NCI-H1694 (cell line): ENCODE measurements at regions not wholly inside any gene's neighbourhood (a gene's known extent, or its start where the extent isn't known, plus 50 kb on each side); places are given as distances from the start of the nearest gene placed in this dataset.
A peak's percentile ranks its signal among the peaks of the same experiment; 100 is the strongest.

Source experiments
- DNase-seq: peaks from one replicate; lab custom pipeline; 2025; lab: John Stamatoyannopoulos, UW

DNA sequence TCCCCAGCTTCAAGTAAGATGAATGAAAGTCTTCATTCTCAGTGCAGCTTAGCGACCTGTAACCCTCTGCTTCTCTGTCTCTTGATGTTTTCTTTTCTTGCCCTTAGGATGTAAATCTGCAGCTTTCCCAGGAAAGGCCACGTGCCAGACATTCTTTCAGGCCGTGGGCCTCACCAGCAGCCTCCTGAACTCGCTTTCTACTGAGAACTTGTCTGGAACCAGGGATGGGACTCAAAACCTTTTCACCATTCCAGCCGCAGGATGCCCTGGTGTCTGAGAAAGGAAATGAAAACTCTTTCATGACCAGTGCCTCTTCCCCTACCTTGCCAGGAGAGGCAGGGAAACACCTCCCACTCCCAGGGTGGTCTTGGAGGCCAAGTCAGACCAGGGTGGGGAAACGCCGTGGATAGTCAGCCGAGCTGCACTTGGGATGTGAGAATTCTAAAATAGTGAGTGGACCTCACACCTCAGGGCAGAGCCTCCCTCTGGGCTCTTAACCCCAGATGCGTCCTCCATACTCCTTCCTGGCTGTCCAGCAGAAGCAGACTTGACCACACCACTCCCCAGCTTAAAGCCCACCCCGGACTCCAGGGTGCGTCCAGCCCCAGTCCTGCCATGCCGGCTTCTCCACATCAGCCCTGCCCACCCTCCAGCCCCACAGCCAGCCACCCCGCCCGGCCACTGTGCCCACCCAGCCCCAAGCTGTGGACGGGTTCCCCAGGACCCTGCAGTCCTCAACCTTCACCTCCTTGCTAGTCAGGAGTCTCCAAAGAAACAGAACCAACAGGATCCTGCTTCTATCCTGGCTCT, 115.5 kb downstream of the TWIST2 start:
- DNase-seq: no peak

DNA sequence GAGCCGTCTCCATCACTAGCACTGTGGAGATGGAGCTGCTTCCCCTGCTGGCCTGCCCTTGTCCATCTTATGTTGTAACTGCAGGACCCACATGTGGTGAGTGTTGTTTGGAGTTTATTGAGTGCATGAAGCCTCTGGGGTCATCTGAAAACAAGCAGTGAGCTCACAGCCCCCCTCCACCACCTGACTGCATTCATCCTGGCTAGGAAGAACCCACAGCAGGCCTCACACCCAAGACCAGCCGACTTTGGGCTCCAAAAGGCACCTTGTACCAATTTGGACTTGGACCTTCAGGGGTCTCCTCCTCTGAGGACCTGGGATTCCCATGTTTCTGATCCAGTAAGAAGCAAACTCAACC, 116.1 kb downstream of the TWIST2 start:
- no peak for DNase-seq

DNA sequence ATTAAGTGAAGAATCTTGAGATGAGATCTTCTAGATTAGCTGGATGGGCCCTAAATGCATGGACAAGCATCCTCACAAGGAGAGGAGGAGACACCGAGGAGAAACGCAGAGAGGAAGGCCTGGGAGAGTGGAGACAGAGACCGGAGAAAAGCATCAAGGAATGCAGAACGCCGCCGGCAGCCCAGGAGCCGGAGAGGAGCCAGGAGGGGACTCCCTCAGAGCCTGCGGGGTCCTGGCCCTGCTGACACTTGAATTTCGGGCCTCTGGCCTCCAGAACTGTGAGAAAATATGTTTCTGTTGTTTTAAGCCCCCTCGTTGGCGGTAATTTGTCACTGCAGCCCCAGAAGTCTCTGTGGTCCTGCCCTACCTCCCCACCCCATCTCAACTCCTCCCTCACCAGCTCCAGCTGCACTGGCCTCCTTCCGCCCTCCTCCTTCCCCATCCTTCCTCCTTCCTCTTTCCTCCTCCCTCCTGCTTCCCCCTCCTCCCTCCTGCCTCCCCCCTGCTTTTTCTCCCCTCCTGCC, 116.7 kb downstream of the TWIST2 start:
- no peak for DNase-seq

DNA sequence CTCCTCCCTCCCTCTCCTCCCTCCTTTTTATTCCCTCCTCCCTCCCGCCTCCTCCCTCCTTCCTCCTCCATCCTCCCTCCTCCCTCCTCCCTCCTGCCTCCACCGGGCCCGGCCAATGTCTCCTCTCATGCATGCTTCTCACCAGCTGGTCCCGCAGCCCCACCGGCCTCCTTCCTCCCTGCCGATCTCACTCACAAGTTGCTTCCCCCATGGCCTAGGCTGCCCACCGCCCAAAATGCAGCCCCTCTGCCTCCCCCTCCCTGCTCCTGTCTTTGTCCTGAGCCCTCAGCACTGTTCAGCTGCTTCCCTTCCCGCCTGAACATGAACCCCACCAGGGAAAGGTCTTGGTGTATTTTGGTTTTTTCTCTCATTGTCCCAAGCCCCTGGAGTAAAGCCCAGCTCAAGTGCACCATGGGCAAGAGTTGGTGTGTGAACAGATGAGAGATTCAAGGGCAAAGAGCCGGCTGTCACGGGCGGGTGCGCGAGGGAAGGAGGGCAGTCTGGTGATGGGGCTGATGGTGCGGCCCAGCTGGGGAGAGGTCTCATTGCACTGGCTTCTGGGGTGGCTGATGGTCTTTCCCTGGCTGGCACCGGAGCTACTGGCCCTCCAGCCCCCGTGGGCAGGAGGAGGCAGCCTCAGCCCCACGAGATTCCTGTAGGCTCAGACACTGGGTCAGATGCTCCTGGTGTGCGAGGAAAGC, 117.6 kb downstream of the TWIST2 start:
- no peak for DNase-seq

DNA sequence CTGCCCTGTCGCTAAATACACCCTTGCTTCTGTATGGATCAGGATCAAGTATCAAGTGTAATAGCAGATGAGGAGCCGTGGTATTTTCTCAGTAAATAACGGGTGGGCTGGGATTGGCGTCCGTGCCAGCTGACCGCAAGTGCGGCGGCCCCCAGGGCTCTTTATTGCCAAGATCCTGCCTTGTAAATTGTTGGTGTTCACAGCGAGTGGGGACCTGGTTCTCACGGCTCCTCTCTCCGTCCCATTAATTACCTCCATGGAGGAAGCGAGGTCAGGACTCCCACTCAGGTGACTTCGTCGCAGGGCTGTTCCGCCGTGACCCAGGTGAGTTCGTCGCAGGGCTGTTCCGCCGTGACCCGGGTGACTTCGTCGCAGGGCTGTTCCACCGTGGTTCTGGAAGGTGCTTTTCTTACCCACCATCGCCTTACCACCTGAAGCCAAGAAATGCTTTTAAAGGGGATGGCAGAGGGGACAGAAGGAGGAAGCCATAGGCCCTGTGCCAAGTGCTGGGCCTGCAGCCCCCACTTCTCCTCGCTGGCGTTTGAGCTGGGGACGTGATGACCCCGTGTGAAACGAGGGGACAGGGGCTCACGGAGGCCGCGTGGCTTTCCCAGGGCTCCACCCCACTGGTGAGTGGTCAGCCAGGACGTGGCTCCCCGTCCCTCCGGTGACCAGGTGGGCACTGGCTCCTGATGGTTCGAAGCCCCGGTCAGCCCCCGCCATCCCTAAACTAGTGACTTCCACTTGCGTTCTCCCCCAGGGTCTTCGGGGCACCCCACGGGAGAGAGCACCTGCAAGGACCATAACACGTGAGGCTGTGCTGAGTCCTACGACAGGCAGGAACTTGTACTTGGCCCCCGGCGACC, 118.4 kb downstream of the TWIST2 start:
- no peak for DNase-seq

DNA sequence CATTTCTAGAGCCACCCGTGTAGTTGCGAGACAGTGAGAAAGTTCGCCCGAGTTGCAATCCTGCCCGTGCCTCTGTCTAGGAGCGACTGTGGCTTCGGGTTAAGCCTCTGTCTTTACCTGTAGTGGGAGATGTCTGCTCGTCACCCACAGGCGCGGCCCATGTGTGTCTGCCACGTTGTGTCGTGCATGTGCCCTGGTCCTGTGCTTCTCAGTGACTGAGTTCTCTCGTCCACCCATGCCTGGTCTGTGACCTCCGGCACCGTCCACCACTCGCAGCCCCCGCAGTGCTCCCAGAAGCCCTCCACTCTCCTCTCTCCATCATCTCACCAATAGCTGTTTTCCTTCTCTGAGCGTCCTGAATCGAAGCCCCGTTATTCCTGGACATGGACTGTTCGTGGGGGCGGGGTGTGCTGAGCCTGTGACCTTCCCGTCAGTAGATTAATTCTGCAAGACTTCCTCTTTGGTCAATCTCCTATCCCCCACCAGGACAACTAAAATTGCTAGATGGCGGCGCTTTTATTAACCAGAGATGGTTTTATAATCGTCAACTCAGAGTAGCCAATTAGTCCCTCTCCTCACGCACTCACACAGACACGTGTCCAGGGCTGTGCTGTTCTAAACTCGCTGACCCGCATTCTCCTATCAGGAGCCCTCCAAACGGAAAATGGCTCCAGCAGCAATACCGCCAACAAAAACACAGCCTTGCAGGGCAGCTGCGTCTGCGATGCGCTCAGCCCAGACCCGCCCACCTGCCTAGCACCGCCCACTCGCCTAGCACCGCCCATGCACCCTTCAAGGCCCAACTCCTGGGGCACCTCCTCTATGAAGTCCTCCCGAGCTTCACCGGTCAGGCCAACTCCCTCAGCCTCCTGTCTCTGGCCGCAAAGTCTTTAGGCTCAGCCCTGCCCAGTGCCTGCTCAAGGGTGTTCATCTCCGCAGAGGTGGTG, 119.4 kb downstream of the TWIST2 start:
- DNase-seq: no peak

DNA sequence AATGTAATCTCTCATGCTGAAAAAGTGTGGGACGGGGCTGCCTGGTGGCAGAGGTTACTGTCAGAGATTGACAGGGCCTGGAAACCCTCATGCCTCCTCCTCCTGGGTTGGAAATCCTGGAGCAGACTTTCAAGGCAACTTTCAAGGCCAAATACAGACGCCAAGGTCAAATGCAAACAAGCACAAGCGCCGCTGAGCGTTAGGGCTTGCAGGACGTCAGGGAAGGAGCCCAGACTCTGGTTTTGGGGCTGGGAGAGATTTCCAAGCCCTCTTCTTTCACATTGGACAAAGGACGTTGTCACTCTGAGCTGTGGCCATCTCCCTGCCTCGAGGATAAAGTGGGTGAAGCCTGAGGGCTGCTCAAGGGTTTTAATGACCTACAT, 120.1 kb downstream of the TWIST2 start:
- DNase-seq: no peak

DNA sequence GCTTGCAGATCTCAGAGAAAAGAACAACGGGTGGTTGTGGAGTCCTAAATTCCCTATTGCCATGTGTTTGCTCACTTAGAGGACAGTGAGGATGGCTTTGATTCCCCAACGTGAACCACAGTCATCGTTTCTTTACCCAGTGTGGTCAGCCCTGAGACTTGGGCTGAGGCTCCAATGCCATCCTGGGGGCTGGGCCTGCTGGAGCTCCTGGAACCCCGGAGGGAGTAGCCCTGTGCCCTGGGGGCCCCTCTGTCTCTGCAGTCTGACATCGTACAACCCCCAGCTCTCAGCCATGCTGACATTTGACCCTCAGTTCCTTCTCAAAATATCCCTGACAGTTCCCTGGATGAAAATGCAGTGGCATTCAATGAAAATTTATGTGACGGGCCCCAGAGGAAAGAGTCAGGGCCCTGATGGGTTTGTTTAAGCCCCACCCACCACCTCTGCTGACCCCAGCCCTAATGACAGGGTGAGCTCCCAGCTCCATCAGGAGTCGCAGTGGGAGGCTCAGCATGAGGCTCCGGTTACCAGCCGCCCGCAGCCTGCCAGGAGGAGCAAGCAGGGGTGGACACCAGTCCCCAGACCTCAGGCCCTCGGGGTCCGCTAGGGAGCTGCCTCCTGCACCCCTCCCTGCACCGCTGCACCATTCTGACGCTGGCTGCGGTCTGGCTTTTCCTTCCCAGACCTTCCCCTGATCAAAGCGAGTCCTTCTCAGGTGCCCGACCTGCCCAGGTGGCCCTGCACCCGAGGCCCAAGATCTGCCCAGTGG, 120.9 kb downstream of the TWIST2 start:
- DNase-seq: no peak

DNA sequence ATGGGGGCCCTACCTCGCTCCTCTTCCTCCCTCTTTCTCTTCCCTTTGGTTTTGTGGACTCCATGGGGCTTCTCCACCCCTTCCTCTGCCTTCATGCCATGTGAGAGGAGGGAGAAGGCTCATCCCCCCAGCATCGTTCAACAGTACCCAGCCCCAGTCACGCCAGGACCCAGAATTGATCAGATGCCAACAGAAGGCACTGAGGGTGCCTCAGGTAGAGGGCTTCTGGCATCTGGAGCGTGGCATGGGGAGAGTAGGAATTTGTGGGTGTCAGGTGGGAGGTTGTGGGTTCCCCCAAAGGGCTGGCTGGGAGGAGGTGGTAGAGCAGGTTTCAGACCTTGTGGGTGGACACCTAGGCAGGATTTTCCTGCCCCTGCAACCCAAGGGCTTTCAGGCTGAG, 122.0 kb downstream of the TWIST2 start:
- no peak for DNase-seq

DNA sequence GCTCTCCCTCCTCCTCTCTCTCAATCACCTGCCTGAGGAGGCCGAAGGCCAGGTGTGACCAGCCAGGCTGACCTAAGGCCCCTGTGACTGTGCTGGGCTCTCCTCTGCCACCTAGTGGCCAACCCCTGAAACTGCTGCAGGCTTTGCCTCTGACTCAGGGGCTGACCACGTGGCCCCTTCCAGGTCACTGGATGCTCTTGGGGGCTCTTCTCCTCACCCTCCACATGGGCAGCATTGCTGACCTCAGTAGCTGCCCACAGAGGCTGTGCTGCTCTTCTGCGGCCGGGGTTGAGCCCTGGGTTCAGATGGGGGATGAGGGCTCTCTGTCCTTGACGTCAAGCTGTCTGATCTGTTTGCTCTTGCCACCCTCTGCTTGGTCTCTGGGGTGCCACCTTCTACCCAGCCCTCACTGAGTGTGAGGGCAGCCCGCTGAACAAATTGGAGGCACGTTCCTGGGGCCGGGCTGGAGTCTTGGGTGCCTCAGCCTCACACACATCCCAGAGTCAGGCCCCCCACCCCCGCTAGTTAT, 122.7 kb downstream of the TWIST2 start:
- DNase-seq: no peak

DNA sequence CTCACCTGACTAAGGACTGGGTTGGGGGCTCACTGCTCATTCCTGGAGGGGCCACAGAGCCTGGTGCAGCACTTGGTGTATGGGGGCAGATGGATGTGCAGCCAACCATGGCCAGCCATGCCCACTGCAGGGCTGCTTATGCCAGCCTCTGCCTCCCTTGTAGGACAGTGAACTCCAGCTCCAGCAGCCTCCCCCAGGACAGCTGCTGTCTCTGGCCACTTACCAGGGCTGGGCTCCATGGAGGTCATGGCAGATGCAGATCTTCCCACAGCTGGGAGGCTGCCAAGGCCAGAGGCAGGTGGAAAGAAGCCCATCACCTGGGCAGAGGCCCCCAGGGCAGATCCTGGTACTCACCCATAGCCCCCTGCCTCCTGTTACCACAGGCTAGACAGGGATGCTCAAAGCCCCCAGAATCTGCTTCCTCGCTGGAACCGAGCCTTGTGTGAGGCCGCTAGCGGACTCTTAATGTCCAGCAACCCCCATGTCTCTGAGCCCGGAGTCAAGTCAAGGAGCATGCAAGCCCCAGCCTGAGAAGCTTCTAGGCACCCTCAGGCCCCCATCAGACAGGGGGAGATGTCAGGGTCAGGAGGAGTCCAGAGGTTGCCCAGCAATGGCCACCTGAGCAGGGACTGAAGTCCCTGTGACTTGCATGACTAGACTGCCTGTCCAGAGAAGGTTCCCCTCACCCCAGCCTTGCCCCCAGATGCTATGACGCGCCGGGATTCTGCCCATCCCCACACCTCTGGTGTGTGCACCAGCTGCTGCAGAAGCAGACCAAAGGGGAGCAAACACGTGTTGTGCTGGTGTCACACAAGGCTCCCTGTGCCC, 123.6 kb downstream of the TWIST2 start:
- no peak for DNase-seq

DNA sequence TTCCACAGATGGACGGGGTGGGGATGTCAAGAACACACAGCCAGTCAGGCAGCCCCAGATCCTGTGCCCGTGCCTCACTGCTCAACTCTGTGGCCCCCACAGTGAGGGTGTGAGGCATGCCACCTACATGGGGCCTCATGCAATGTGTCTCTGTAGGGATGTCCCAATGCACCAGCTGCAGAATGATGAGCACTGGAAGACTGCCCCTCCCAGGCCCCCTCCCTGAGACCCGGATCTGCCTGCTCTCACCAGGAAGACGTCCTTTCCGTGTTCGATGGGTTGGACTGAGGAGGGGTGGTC, 124.2 kb downstream of the TWIST2 start:
- DNase-seq: no peak

DNA sequence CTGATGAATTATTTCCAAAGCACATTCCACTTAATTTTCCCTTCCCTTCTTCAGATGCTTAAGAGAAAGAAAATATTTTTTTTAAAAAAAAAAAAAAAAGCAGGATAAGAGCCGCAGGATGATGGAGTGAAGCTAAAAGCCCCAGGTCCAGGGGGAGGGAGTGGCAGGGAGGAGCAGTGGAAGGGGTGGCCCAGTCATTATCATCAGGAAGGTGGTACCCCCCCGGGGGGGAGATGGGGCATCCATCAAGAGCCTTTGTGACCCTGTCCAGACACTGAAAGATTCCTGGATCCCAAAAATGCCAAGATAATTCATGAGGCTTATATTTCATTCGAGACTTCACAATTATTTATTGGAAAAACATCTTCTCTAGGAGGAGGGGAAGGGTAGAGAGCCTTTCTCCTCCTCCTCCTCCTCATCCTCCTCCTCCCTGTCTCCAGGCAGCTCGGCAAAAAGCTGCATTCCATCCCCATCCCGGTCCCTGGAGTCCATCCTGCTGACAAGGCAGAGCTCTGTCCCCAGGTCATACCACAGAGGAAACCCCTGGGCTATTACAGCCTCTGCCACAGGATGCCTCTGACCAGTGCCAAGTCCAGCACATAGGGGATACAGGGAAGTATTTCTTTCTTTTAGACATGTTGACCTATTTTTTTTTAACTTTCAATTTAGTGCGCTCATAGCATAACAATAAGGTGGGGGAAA, 125.3 kb downstream of the TWIST2 start:
- no peak for DNase-seq

DNA sequence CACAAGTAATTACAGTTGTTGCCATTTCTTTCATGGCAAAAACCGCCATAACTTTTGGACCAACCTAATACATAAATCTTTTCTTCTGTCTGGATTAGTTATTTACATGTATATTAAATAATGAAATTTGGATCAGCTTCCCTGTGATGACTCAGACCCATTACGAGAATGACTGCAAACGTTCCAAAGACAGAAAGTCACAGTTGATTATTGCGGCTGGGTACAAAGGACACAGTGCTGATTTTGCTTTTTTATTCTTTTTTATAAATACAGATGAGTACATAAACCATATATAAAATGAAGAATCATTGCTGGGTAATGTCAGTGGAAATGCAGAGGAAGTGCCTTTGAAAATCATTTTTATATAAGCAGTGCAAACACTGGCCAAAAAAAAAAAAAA, 126.2 kb downstream of the TWIST2 start:
- DNase-seq: no peak

DNA sequence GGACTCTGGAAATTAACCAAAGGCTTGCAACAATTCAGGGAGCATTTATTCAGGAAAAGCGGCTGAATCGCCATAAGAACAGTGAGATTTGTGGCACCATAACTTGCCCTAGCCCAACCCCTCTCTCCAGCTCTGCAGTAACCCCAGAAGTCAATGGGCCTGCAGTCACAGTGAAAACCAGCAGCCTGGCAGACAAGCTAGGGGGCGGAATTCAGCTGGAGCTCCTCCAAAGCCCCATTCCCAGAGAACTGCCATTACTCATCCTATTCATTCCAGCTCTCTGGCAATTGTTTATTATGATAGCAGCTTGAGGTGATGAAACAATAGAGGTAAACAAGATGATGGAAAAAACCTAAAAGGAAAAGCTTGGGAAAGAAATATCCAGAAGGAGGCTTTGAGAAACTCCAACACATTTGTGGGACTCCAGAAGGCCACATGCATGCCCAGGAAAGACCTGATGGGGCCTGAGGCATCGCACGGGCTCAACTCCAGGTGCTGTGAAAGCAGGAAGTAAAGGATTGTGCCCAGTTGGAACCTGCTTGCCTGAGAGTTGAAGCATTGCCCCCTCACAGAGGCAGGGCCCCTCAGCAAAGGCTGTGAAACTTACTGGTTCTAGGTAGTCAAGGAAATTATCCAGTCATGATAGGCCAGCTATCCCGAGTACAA, 126.7 kb downstream of the TWIST2 start:
- peak; percentile 29 for DNase-seq

DNA sequence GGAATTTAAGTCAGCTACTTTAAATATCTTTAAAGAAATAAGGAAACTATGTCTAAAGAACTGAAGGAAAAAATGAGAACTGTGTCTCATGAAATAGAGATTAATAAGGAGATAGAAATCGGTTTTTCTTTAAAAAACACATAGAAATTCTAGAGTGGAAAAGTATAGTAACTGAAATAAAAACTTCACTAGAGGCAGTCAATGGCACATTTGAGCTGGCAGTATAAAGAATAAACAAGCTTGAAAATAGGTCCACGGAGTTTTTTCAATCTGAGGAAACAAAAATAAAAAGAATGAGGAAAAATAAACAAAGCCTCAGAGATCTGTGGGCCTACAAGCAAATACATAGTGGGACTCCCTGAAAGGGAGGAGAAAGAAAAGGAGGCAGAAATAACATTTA, 127.5 kb downstream of the TWIST2 start:
- no peak for DNase-seq

DNA sequence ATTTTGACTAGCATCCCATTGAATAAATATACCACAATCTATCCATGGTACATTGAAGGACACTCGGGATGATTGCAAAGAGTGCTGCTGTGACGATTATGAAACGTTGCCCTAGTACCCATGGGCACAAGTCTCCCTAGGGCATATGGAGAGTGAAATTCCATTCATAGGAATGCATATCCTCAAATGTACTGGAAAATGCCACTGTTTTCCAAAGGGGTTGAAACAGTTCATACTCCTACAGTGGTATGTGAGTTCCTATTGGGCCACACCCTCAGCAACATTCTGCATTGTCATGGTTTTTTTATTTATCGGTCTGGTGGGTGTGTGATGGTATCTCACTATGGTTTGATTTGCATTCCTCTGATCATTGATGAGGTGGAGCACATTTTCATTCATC, 130.6 kb downstream of the TWIST2 start:
- DNase-seq: no peak

DNA sequence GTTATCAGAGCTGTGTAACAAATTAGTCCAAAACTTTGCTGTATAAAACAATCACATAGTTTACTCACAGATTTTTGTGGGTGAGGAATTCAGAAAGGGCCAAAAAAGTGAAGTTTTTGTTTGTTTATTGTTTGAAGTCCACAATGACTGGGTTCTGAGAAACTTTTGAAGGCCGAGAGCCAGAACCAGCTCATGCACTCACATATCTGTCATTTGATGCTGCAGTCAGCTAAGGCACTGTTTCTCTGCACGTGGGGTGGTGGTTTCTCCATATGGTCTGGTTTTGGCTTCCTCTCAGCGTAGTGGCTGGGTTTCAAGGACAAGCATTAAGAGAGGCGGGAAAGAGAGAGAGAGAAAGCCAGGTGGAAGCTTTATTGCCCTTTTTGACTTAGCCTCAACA, 131.8 kb downstream of the TWIST2 start:
- no peak for DNase-seq
